IPS-NIHi11 (cell line): ENCODE measurements at regions not wholly inside any gene's neighbourhood (a gene's known extent, or its start where the extent isn't known, plus 50 kb on each side); places are given as distances from the start of the nearest gene placed in this dataset.

Experiments used
- DNase-seq: peaks from one replicate; pipeline ENCODE4 v3.0.0; 2012; ENCODE audit warnings: mixed read lengths, low spot score

DNA sequence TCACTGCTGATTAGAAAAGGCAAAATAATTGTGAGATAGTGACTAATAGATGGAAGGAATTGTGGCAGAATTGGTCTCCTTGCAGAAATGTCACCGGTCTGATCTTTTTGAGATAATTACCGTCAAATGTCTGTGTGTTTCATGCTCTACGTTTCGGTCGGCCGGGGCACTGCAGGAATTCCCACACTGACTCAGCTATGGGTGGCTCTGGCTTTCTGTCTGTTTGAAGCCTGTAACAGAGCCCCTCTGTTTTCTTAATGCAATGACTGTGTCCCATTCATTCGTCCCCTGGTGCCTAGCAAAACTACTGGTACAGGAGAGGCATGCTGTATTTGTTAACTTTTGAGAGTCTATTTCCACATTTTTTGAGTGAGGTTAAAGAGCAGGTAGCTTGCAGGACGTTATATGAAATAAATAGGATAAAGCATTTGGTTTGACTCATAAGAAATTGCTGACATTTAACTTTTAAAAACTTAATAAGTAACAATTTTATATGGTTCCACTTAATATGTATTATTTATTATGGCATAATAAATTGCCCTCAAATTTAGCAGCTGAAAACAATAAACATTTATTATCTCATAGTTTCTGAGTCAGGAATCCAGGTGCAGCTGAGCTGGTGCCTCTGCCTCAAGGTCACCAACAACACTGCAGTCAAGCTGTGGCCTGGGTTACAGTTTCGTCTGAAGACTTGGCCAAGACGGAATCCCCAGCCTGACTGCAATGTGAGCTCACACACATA lies 53.3 kb upstream of the CTBP2 start:
- DNase-seq: no peak

DNA sequence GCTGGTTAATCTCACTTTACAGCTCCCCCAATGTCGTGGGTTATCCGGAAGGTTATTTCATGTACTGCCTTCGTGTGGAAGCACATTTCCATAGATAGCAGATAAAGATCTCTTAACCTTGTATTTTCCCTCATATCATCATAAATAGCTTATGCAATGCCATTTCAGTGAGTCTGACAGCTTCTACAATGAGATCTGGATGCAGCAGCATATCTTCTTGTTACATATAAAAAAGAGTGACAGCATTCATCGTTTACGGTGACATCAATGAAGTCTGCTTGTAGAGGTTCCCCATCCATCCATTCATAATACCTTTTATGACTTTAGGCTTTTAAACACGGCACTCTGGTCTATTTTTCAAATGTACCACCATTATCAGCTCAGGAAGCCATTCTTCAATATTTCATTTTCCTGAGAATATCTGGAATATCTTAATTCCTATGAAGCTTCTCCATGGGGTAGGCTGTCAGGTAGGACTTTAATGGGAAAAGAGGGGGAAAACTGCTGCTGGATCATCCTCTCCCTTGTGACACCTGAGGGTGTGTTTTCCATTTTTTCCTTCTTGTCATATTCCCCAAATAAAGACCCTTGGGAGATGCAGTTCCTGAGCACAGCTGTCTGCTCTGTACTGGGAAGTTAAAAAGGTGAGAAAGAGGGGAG lies 51.9 kb upstream of the CTBP2 start:
- no peak for DNase-seq
